Kidney glomerular epithelial cell (primary cell): ENCODE measurements at regions not wholly inside any gene's neighbourhood (a gene's known extent, or its start where the extent isn't known, plus 50 kb on each side); places are given as distances from the start of the nearest gene placed in this dataset.

Source experiments
- DNase-seq: peaks from one replicate; lab custom pipeline; 2025; lab: John Stamatoyannopoulos, UW

DNA sequence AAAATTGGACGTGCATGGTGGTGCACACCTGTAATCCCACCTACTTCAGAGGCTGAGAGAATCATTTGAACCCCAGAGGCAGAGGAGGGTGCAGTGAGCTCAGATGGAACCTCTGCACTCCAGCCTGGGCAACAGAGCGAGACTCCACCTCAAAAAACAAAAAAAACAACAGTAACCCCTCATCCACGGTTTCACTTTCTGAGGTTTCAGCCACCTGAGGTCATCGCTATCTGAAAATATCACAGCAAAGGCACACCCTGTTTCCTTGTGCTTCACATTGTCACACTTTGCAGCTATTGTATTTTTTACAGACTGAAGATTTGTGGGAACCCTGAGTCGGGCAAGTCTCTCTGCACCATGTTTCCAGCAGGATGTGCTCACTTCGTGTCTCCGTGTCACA lies 54.1 kb upstream of the FOXQ1 start:
- no peak for DNase-seq

- no peak for DNase-seq
These were observed 55.4 kb upstream of the FOXQ1 start for GRCh38 chr6:1256435-1257008.

GRCh38 chr6:1255636-1256365 lies 56.1 kb upstream of the FOXQ1 start:
- DNase-seq, result no peak

- DNase-seq, result no peak
These were observed 57.6 kb upstream of the FOXQ1 start for GRCh38 chr6:1254326-1254725.

GRCh38 chr6:1253816-1254215 lies 58.1 kb upstream of the FOXQ1 start:
- no peak for DNase-seq

- DNase-seq, result no peak
These were observed 60.4 kb upstream of the FOXQ1 start for GRCh38 chr6:1251198-1252155.

- DNase-seq, result no peak
These were observed 61.3 kb upstream of the FOXQ1 start for GRCh38 chr6:1250489-1251197.

- DNase-seq, result no peak
These were observed 64.0 kb upstream of the FOXQ1 start for GRCh38 chr6:1247894-1248293.

GRCh38 chr6:1247056-1247455 lies 64.8 kb upstream of the FOXQ1 start:
- DNase-seq, result no peak

GRCh38 chr6:1244941-1245340 lies 67.0 kb upstream of the FOXQ1 start:
- peak; percentile 21 for DNase-seq

DNA sequence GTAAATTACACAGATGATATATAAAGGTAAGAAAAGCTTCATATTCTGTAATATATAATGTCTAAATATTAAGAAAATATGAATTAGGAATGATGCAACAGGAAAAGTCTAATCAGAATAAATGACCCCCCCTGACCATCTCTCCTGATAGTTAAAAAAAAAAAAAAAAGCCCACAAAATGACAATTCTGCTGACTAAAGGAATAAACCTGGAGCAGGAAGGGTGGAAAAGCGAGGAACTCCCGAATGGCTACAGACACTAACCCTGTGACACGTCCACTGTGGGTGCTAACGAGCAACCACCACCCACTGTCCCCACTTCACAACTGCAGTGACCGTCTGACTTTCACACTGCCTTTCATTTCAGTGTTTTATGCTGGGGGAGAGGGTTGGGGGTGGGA lies 67.6 kb upstream of the FOXQ1 start:
- no peak for DNase-seq

DNA sequence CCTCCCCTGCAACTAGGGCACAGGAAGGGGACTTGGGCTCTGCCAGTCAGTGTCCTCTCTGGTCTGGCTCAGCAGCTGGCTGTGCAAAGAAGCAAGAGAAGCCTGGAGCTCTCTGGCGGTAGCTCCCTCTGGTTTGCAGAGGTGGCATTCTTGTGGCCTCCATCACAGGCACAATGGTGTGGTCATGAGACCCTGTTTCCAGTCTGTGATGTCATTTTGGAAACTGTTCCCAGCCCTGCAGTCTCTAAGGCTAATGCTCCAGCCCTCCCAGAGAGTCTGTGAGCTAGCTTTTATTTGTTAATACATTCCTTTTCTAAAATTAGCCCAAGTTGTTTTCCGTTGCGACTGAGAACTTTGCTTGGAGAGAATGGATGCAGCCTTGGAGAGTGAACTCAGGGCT lies 69.5 kb upstream of the FOXQ1 start:
- DNase-seq, result no peak

DNA sequence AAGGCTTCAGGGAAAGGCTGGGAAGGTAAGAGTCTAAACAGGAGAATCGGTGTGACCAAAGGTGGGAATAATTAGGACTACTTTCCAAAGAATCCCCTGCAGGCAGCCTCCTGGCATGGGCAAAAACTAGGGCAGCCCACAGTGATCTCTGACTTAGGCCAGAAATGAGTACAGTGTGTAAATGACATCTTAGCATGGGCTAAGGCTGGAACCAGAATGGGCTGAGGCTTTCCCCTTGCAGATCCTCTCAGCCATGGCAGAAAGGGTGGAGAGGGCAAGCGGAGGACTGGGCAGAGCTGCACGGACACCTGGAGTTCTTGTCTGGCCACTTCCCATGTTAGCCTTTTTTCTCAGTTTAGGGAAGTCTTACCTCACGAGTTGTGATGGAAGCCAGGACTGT lies 69.9 kb upstream of the FOXQ1 start:
- DNase-seq, result no peak

DNA sequence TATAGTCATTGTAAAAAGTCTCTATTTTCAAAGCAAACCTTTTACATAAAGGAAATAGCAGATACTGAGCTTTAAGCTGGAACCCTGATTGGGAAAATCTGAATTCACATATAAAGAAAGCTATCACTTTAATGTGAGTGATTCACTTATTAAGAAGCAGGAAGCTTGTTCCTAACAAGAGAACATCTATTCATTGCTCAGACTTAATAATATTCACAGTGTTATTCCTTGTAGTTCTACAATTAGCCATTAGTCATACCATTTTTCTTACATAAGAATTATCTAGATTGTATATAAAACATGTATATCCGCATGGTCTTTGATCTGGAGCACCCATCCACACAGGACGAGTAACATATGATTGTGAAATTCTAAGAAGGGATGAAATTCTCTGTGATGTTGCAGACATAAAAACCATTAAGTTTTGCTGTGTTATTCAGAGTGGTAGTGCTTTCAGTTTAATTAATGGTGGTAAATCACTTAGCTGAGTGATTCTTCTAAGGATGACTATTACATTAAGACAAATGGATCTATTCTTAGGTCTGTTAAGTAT lies 71.1 kb upstream of the FOXQ1 start:
- DNase-seq, result peak; percentile 18

DNA sequence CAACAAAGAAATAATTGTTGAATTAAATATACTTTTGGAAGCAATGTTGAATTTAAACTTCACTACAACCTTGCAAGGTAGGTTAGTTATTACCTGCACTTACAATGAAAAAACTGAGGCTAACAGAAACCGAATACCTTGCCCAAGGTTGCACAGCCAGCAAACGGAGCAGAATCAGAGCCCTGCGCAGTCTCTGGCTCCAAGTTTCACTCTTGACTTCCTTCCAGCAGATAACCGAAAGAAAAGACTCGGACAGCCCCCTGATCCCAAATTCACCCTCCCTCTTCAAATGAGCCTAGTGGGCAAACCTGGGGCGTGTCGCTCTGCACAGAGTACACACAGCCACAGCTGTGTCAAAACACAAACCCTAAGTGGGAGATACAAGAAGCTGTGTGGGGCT lies 72.1 kb upstream of the FOXQ1 start:
- DNase-seq, result no peak

DNA sequence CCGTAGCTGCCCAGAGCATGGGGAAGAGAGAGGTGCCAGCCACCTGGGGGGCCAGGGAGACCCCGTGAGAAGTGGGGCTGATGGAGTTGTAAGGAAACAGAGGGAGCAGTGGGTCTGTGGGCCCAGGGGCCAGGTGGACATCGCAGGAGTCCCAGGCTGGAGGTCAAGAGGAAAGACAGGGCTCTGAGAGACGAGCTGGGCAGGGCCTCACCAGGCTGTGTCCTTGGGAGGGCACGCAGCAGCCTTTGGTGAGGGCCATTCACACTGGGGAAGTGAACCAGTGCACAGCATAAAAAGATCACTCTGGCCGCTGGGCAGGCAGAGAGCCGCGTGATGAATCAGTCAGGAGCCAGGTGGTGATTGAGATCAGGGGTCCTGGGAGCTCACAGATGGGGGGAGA lies 73.9 kb upstream of the FOXQ1 start:
- no peak for DNase-seq

DNA sequence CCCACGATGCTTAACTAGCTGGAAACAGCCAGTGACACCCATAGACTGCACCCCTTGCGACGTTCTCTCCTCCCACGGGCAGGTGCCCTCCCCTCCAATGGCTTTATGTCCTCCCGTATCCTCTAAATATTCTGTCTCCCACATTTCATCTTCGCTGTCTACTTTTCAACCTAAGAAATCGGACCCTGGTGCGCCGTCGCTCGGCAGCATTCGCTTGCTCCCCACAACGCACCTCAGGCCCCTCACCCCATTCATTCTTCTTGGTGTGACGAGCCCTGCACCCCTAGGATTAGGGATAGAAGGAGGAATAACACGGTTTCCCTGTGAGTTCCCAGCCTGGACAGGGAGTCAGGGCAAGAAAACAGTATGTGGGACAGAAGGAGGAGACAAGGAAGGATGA lies 74.3 kb upstream of the FOXQ1 start:
- no peak for DNase-seq

GRCh38 chr6:1235825-1236224 lies 76.1 kb upstream of the FOXQ1 start:
- no peak for DNase-seq

DNA sequence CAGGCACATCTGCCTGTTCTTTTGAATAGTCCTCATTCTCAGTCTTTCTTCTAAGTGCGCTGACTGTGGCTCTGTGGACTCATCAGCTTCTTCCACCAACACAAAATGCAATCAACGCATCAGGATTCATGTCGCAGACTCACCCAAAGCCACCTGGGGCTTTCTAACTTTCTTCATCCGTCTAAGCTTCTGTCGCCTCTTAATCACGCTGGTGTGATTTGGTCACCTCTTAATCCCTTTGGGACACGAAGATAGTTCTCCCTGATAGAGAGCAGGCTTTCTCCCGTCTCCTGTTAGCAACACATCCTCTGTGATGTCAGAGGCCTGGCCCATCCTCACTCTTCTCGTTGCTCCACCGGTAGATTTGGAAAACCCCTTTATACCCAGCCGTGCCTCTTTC lies 78.0 kb upstream of the FOXQ1 start:
- no peak for DNase-seq

GRCh38 chr6:1232578-1232977 lies 79.3 kb upstream of the FOXQ1 start:
- DNase-seq, result no peak

DNA sequence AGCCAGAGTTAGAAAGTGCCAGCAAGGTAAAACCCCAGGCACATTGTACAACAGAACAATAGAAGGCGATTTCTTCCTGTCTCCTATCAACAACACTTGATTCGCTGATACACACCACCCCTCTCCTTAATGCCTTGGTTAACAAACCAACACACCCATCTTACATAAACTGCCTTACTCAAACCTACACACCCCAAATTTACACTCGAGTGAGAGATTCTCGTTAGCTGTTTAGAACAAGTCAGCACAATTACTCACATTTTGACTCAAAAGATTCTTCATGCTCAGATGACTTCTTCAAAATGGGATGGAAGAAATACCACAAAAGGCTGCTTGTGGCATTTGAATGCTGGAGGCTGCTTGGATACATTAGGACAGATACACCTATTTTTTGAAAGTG lies 80.0 kb upstream of the FOXQ1 start:
- DNase-seq, result peak; percentile 66
